ENCODE measurements at regions not wholly inside any gene's neighbourhood (a gene's known extent, or its start where the extent isn't known, plus 50 kb on each side); places are given as distances from the start of the nearest gene placed in this dataset.

DNA sequence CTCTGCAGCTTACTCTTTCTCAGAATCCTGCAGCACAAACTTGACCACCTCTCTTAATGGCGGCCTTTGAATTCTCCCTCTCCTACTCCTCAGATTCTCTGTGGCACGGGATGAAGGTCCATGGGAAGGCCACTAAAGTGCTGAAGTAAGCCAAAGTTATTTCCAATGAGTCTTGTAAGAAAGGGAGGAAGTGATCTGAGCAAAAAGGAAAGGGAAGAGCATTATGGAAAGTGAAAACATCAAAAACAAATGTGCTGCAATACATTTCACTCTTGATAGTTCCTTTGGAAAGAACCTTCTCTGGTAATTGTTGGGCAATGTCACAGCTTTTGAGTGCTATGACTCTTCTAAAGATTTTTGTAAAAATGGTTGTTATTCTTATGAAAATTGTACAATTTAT is 54.3 kb upstream of the CAMK2D start:
- ATAC-seq, result no peak
- intact Hi-C loops (cut with DNase I, micrococcal nuclease), result no loop called here

GRCh38 chr4:113811359-113811758 is 49.8 kb upstream of the CAMK2D start:
- ATAC-seq (no peak), DNase-seq (no peak)
- intact Hi-C loops (cut with DNase I, micrococcal nuclease), result no loop called here

More for the DNA sequence above, 54.3 kb upstream of the CAMK2D start:
- DNase-seq, result no peak

Data from left colon (tissue), 2 donors.